Fibroblast of mammary gland (primary cell): ENCODE measurements at regions not wholly inside any gene's neighbourhood (a gene's known extent, or its start where the extent isn't known, plus 50 kb on each side); places are given as distances from the start of the nearest gene placed in this dataset.
"Not testable (repeated sequence)": the region's sequence is repeated elsewhere in the genome, so short reads cannot be mapped to it uniquely, and the experiment has no call there.

Source experiments
- DNase-seq: peaks from one replicate; pipeline ENCODE4 v3.0.0-alpha.2; 2010; ENCODE audit warnings: low read depth
- H3K4me3 ChIP-seq: 2 replicates; pipeline ENCODE4 v1.5.1; 2011; ENCODE audit warnings: low read depth, mild to moderate bottlenecking, low read length, moderate library complexity; ENCODE audit not compliant: control insufficient read depth
- CTCF ChIP-seq: conservative IDR thresholded peaks from 2 replicates; pipeline ENCODE4 v1.5.1; 2011; ENCODE audit warnings: low read depth, low read length, inconsistent platforms; ENCODE audit not compliant: control insufficient read depth, insufficient read depth

GRCh38 chr13:76319921-76320320 is 566.3 kb downstream of the KCTD12 start:
- no peak overlapping the region for H3K4me3 ChIP-seq
- DNase-seq: no peak
- TF ChIP-seq CTCF: no peak

GRCh38 chr13:76316998-76317527 is 569.1 kb downstream of the KCTD12 start:
- DNase-seq: no peak
- no peak overlapping the region for H3K4me3 ChIP-seq
- no peak for TF ChIP-seq CTCF

GRCh38 chr13:76314495-76314894 is 571.7 kb downstream of the KCTD12 start:
- TF ChIP-seq CTCF: no peak
- no peak overlapping the region for H3K4me3 ChIP-seq
- no peak for DNase-seq

- H3K4me3 ChIP-seq: no peak overlapping the region
- no peak for TF ChIP-seq CTCF
- DNase-seq: no peak
Observed at GRCh38 chr13:76307142-76307541, 579.1 kb downstream of the KCTD12 start.

GRCh38 chr13:76300688-76301087 is 585.5 kb downstream of the KCTD12 start:
- DNase-seq: no peak
- no peak overlapping the region for H3K4me3 ChIP-seq
- no peak for TF ChIP-seq CTCF

- no peak for DNase-seq
- no peak overlapping the region for H3K4me3 ChIP-seq
- TF ChIP-seq CTCF: no peak
Observed at GRCh38 chr13:76297331-76297730, 588.9 kb downstream of the KCTD12 start.

- H3K4me3 ChIP-seq: no peak overlapping the region
- TF ChIP-seq CTCF: no peak
- no peak for DNase-seq
Observed at GRCh38 chr13:76296751-76297150, 589.5 kb downstream of the KCTD12 start.

GRCh38 chr13:76295020-76295419 is 591.2 kb downstream of the KCTD12 start:
- H3K4me3 ChIP-seq, DNase-seq: not testable (repeated sequence)
